ENCODE measurements at regions not wholly inside any gene's neighbourhood (a gene's known extent, or its start where the extent isn't known, plus 50 kb on each side); places are given as distances from the start of the nearest gene placed in this dataset.

GRCh38 chr21:25029580-25029979 is 577.7 kb downstream of the MRPL39 start:
- DNase-seq (ENCODE audit: low read depth, low spot score): no peak

- DNase-seq (ENCODE audit: low read depth, low spot score): no peak
These were observed 581.7 kb downstream of the MRPL39 start for GRCh38 chr21:25025596-25025995.

DNA sequence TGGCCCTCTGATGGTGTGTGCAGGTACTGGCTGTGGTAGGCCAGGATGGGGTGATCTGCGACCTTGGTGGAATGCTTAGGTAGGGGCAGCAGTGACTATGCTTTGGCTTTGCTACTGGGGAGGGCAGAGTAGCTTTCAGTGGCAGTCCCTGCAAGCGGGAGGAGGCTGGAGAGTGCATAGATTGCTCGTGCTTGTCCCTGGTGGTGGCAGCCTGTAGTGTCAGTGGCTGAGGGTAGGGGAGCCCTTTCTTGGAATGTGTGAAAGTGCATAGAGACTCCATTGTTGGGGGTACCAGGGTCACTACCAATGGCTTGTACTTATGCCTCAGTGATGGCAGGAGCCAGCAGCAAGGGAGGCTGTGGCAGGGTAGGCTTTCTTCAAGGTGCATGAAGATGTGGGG is 582.6 kb downstream of the MRPL39 start:
- DNase-seq (ENCODE audit: low read depth, low spot score): no peak

- no peak for DNase-seq (ENCODE audit: low read depth, low spot score)
These were observed 601.9 kb downstream of the MRPL39 start for GRCh38 chr21:25005388-25005787.

DNA sequence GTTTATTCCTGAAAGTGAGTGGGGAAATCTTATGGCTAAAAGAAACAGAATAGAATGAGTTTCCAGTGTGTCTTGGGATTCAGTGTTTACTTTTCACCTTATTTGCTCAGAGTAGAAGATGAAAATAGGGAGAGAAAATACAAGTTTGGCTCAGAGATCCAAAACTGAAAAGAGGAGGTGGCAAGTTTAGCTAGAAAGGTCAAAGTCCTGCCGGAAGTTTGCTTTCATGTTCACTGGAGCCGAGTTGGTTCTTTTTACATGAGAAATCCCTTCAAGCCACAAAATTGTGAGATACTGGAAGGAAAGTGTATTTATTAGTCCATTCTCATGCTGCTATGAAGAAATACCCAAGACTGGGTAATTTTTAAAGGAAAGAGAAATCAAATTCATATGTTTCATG is 604.6 kb downstream of the MRPL39 start:
- no peak for DNase-seq (ENCODE audit: low read depth, low spot score)

DNA sequence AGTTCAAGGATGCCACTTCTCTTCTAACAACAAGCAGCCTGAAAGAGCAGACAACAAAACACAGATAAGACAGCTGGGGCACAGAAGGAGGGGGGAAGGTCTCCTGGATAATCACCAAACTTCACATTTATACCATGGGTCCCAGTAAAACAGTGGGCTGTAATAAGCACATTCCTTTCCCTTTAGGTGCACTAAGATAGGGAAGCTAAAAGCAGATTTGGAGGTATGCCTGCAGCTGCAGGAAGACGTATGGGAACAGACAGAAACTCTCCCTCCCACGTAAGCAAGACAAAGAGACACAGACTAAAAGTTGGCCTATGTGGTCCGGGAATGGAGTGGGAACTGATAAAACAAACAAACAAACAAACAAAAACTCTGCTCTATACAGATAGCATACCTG is 612.1 kb downstream of the MRPL39 start:
- DNase-seq (ENCODE audit: low read depth, low spot score): no peak

DNA sequence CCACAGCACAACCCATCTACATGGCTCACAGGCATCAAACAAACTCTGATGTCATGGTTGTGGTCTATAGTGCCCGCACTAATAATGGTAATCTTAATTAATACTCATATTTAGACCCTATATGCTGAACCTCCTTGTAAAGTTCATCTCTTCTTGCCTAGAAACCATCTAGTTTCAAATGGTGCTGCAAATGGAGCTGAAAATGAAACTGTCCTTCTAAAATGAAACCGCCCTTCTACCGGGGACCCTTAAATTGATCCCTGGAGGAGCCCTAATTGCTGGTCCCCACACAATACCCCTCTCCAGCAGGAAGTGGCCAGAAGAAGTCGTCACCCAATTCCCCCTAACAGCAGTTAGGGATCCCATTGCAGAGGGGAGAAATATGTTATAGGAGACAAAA is 612.6 kb downstream of the MRPL39 start:
- DNase-seq (ENCODE audit: low read depth, low spot score): no peak

DNA sequence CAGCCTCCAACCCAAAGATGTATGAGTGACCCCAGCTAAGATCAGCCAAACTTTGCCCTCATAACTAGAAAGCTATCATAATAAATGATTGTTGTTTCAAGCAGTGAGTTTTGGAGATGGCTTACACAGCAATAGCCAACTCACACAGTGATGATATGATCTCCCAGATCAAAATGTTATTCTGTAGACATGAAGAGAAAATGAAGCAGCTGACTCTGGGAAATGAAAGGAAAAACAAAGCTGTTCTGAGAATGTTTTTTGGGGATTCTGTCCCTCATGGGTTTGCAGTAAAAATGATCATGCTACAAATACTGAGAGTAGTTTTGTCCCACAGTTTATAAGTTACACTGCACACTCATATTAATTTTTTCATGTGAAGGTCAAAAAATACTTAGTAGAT is 617.8 kb downstream of the MRPL39 start:
- no peak for DNase-seq (ENCODE audit: low read depth, low spot score)

DNA sequence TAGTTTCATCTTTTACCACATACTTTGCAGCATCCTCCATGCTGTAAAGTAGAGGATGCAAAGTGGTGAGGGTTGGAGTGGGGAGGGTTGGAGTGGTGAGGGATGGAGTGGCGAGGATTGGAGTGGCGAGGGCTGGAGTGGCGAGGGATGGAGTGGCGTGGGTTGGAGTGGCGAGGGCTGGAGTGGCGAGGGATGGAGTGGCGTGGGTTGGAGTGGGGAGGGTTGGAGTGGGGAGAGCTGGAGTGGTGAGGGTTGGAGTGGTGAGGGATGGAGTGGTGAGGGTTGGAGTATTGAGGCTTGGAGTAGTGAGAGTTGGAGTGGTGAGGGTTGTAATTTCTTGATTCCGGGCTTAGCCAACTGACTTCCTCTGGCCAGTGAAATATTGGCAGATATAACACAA is 618.3 kb downstream of the MRPL39 start:
- no peak for DNase-seq (ENCODE audit: low read depth, low spot score)

DNA sequence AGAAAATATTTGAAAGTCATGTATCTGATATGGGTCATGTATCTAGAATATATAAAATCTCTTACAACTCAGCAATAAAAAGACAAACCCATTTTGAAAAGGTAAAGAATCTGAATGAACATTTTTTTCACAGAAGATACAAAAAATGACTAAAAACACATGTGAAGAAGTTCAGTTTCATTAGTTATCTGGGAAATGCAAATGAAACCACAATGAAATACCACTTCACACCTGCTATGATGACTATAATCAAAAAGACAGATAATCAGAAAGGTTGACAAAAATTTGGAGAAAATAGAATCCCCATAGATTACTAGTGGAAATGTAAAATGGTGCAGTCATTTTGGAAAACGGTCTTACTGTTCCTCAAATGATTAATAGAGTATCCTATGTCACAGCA is 631.0 kb downstream of the MRPL39 start:
- no peak for DNase-seq (ENCODE audit: low read depth, low spot score)

- DNase-seq (ENCODE audit: low read depth, low spot score): no peak
These were observed 638.2 kb downstream of the MRPL39 start for GRCh38 chr21:24969068-24969467.

GRCh38 chr21:24955275-24955961 is 651.9 kb downstream of the MRPL39 start:
- DNase-seq (ENCODE audit: low read depth, low spot score): no peak

- no peak for DNase-seq (ENCODE audit: low read depth, low spot score)
These were observed 659.1 kb downstream of the MRPL39 start for GRCh38 chr21:24948186-24948585.

DNA sequence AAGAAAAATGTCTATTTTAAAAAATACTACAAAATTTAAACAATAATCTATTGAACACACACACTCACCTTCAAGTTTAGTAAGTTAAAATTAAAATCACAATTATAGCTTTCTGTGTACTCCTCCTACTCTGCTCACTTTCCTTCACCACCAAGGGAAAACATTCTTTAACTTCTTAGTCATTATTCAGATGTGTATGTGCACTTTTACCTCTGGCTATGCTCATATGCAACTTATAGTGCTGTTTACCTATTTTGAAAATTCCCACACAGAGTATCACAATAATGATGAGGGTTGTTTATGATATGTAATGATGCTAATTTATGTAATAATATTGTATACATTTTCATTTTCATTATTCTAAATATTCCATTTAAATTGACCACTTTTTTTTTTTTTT is 661.4 kb downstream of the MRPL39 start:
- no peak for DNase-seq (ENCODE audit: low read depth, low spot score)

DNA sequence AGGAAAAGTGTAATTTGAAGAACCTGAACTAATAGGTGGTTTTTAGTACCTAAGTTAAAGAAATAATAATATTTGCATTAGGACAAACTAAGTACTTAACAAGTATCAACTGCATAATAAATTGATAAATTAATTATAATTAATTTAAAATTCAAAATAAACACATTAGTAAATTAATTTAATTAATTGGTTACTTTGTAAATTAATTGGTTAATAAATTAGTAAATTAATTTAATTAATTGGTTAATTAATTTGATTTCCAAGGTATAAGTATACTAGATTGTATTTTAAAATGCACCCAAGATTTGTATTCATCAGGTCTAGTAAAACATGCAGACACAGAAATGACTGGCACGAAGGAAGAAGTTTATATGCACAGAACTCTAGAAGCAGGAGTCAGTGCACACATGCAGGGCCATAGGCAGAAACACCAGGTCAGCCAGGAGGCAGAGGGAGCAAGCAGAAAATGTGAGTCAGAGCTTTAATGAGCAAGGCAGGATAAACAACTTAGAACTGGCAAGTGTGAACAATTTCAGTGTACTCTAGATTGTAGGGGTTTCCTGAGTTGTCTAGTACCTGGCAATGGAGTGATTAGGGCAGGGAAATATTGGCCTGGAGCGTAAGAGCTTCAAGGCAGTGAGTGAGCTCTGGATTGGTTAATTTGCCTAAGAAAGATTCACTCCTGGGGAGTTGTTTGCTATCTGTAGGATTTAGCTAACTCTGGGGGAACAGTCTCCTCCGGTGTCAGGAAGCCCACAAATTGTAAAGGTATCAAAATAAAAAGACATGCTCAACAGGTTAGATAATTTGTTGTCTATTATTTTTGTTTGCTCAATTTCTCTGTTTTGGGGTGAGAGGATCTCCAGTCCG is 665.7 kb downstream of the MRPL39 start:
- no peak for DNase-seq (ENCODE audit: low read depth, low spot score)

- no peak for DNase-seq (ENCODE audit: low read depth, low spot score)
These were observed 668.0 kb downstream of the MRPL39 start for GRCh38 chr21:24939291-24939690.

GRCh38 chr21:24938573-24938972 is 668.7 kb downstream of the MRPL39 start:
- no peak for DNase-seq (ENCODE audit: low read depth, low spot score)

DNA sequence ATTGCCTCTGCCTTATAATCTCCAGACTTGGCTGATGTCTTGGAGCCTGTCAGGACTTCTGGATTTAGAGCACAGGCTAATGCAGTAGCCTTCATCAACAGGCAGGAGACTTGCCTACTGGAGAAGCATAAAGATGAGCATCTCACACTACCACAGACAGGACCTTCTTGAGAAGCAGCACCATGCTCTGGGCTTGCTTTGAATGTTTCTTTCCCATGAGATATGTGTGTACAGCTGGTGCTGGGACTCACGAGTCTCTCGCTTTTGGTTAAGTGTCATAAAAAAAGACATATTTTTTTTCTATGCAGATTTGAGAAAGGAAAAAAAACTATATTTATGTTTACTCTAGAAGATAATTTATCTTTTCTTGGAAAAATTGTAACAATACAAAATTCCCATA is 671.3 kb downstream of the MRPL39 start:
- DNase-seq (ENCODE audit: low read depth, low spot score): no peak

GRCh38 chr21:24910591-24910990 is 696.7 kb downstream of the MRPL39 start:
- no peak for DNase-seq (ENCODE audit: low read depth, low spot score)

GRCh38 chr21:24903994-24904635 is 703.2 kb downstream of the MRPL39 start:
- no peak for DNase-seq (ENCODE audit: low read depth, low spot score)

GRCh38 chr21:24899138-24899537 is 708.1 kb downstream of the MRPL39 start:
- DNase-seq (ENCODE audit: low read depth, low spot score): no peak

- DNase-seq (ENCODE audit: low read depth, low spot score): no peak
These were observed 709.4 kb downstream of the MRPL39 start for GRCh38 chr21:24897883-24898282.

DNA sequence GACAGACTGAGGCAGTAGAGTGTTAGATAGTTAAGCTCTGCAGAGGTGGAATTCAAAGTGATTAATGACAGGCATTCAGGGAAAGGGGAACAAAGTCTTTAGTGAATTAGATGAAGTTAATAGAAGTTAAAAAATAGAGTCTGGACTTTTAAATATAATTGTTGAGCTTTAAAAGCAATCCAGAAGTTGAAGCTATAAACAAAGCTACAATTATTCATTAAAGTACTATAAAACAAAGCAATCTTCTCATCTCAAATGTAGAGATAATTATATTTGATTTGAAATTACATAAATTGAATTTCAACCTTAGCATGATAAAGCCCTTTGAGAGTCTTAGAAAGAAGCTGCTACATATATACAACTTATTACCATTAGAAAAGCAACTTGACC is 710.6 kb downstream of the MRPL39 start:
- DNase-seq (ENCODE audit: low read depth, low spot score): no peak

Data from ELF-1 (cell line).